OCI-LY3 (cell line): ENCODE measurements at regions not wholly inside any gene's neighbourhood (a gene's known extent, or its start where the extent isn't known, plus 50 kb on each side); places are given as distances from the start of the nearest gene placed in this dataset.

Source experiments
- CTCF ChIP-seq: fragments of 200-600, 300-600 bp; sonication (generic); IDR thresholded peaks from 2 replicates; pipeline ENCODE4 v1.5.1; 2014; ENCODE audit warnings: antibody characterized with exemption, low read length, low read depth
- EZH2phosphoT487 ChIP-seq: fragments of 200-600 bp; shearing (Covaris generic); IDR thresholded peaks from 2 replicates; pipeline ENCODE4 v1.6.1; 2018; ENCODE audit warnings: antibody characterized with exemption, mixed run types, low read depth

DNA sequence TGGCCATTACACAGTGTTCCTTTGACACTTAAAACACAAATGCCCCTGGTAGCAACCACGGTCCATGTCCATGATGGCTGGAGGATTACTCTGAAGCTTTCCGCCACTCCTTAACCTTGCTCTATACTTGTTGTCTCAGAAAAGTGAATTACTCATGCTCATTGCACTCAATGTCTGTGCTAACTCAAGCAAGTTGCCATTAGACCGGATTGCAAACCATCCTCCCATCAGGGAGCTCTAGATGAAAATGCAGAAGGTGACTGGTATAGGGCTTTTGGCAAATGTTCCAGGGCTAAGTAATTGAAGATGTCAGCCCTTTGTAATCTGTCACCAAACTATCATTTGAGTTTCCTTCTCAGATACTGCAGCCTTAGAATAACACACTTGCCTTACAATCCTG lies 1288.3 kb upstream of the B3GALT2 start:
- TF ChIP-seq CTCF (no peak), EZH2phosphoT487 (no peak)
